ENCODE measurements at regions not wholly inside any gene's neighbourhood (a gene's known extent, or its start where the extent isn't known, plus 50 kb on each side); places are given as distances from the start of the nearest gene placed in this dataset.
"Not testable (repeated sequence)": the region's sequence is repeated elsewhere in the genome, so short reads cannot be mapped to it uniquely, and the experiment has no call there.

- Histone ChIP-seq H3K9me3 (no peaks in the 10 kb centered on the region), H3K27me3 (no peaks in the 10 kb centered on the region), H3K4me3 (no peak overlapping the region), H3K27ac (no peak overlapping the region), H3K36me3 (no peaks in the 10 kb centered on the region), H3K4me1 (no peaks in the 10 kb centered on the region)
- intact Hi-C loops (cut with DNase I), result no loop called here
- no peak for DNase-seq (ENCODE audit: low spot score in 2 of 2)
- no peak for TF ChIP-seq CTCF (IDR thresholded peaks at IDR 0.05)
Observed at GRCh38 chr2:13266166-13266565, 549.4 kb downstream of the TRIB2 start.

GRCh38 chr2:13284688-13285087, 568.0 kb downstream of the TRIB2 start:
- no peaks in the 10 kb centered on the region for H3K9me3 ChIP-seq
- DNase-seq (ENCODE audit: low spot score in 2 of 2), result no peak
- no peak overlapping the region for H3K4me3 ChIP-seq
- H3K27ac ChIP-seq, result no peak overlapping the region
- H3K36me3 ChIP-seq, result no peaks in the 10 kb centered on the region
- H3K4me1 ChIP-seq, result no peaks in the 10 kb centered on the region
- intact Hi-C loops (cut with DNase I), result no loop called here
- H3K27me3 ChIP-seq, result no peaks in the 10 kb centered on the region
- no peak for TF ChIP-seq CTCF (IDR thresholded peaks at IDR 0.05)

GRCh38 chr2:13289310-13289709, 572.6 kb downstream of the TRIB2 start:
- intact Hi-C loops (cut with DNase I), result no loop called here
- DNase-seq (ENCODE audit: low spot score in 2 of 2), result no peak
- no peak for TF ChIP-seq CTCF (IDR thresholded peaks at IDR 0.05)

GRCh38 chr2:13308478-13308805, 591.7 kb downstream of the TRIB2 start:
- H3K27ac ChIP-seq; H3K4me3 ChIP-seq; DNase-seq (ENCODE audit: low spot score in 2 of 2); intact Hi-C loops (cut with DNase I); H3K27me3 ChIP-seq; H3K9me3 ChIP-seq; H3K36me3 ChIP-seq; H3K4me1 ChIP-seq: not testable (repeated sequence)

More at GRCh38 chr2:13289310-13289709, 572.6 kb downstream of the TRIB2 start:
- no peaks in the 10 kb centered on the region for H3K27me3 ChIP-seq
- no peak overlapping the region for H3K4me3 ChIP-seq
- no peak overlapping the region for H3K27ac ChIP-seq
- H3K4me1 ChIP-seq, result no peaks in the 10 kb centered on the region
- no peaks in the 10 kb centered on the region for H3K36me3 ChIP-seq
- no peaks in the 10 kb centered on the region for H3K9me3 ChIP-seq

GRCh38 chr2:13308989-13309388, 592.3 kb downstream of the TRIB2 start:
- intact Hi-C loops (cut with DNase I), result no loop called here
- no peak for DNase-seq (ENCODE audit: low spot score in 2 of 2)
- Histone ChIP-seq H3K4me1 (no peaks in the 10 kb centered on the region), H3K27ac (no peak overlapping the region), H3K36me3 (no peaks in the 10 kb centered on the region), H3K27me3 (no peaks in the 10 kb centered on the region), H3K9me3 (no peaks in the 10 kb centered on the region), H3K4me3 (no peak overlapping the region)
- TF ChIP-seq CTCF (IDR thresholded peaks at IDR 0.05), result no peak

- H3K9me3 ChIP-seq, result no peaks in the 10 kb centered on the region
- H3K27me3 ChIP-seq, result no peaks in the 10 kb centered on the region
- H3K4me1 ChIP-seq, result no peaks in the 10 kb centered on the region
- no peak for DNase-seq (ENCODE audit: low spot score in 2 of 2)
- intact Hi-C loops (cut with DNase I), result no loop called here
- no peak overlapping the region for H3K4me3 ChIP-seq
- H3K36me3 ChIP-seq, result no peaks in the 10 kb centered on the region
- H3K27ac ChIP-seq, result no peak overlapping the region
- no peak for TF ChIP-seq CTCF (IDR thresholded peaks at IDR 0.05)
Observed at GRCh38 chr2:13332060-13332459, 615.3 kb downstream of the TRIB2 start.

- H3K27me3 ChIP-seq; H3K4me1 ChIP-seq; intact Hi-C loops (cut with DNase I); H3K9me3 ChIP-seq; DNase-seq (ENCODE audit: low spot score in 2 of 2); H3K4me3 ChIP-seq; H3K36me3 ChIP-seq; H3K27ac ChIP-seq: not testable (repeated sequence)
Observed at GRCh38 chr2:13334071-13334470, 617.3 kb downstream of the TRIB2 start.
